ENCODE measurements at regions not wholly inside any gene's neighbourhood (a gene's known extent, or its start where the extent isn't known, plus 50 kb on each side); places are given as distances from the start of the nearest gene placed in this dataset.

DNA sequence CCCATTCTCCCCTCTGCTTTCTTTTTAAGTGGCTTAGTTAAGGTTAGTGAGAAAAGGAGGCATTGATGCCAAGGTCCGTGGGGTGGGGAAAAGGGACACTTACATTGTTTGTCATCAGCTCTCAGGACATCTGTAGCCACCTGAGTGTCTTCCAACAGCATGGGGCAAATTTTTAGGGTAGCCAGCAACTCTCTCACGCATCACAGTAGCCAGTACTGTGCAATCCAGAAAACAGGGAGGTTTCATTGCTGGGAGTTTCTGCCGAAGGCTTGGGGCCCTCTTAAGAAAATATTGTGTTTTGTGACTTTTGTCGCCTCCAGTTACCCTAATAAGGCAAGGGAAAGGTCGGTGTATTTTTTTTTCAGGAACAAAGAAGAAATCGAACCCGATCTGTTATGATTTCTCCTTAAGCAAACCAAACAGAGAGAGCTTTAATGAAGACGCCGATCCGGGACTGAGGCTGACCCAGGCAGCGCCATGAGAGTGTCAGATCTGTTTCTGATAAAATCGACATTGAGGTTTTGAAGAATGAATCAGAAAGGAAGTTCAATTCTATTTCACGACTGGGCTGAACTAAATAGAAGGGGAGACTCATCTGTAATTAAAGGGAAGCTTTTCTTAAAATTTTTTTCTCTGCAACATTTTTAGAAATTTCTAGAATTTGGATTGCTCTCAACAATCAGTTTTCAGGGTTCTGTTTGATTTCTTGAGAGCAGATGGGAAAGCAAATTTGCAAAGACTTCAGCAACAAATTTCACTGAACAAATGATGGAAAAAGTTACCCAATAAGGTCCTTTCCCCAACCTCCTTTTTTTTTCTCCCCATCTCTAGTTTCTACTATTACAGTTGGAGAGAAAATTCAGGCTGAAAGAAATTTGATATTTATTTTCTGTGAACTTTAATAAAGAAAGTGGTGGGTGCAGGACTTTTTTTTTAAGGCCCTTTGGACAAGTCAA, 144.7 kb upstream of the IRX3 start:
- DNase-seq = no peak
- no peak for TF ChIP-seq POLR2A (IDR thresholded peaks at IDR 0.05)
- TF ChIP-seq, protein P1, sequence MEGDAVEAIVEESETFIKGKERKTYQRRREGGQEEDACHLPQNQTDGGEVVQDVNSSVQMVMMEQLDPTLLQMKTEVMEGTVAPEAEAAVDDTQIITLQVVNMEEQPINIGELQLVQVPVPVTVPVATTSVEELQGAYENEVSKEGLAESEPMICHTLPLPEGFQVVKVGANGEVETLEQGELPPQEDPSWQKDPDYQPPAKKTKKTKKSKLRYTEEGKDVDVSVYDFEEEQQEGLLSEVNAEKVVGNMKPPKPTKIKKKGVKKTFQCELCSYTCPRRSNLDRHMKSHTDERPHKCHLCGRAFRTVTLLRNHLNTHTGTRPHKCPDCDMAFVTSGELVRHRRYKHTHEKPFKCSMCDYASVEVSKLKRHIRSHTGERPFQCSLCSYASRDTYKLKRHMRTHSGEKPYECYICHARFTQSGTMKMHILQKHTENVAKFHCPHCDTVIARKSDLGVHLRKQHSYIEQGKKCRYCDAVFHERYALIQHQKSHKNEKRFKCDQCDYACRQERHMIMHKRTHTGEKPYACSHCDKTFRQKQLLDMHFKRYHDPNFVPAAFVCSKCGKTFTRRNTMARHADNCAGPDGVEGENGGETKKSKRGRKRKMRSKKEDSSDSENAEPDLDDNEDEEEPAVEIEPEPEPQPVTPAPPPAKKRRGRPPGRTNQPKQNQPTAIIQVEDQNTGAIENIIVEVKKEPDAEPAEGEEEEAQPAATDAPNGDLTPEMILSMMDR (IDR thresholded peaks at IDR 0.05) = no peak
- H3K9me3 ChIP-seq = peaks cover 0 to 9% (median 0%) of the 10 kb centered on the region in 3 donors
- 50 to 55% methylated on average over 13 of the region's 13 CpGs for WGBS, 2 donors
- H3K4me3 ChIP-seq = no peak overlapping the region
- H3K27me3 ChIP-seq = peaks cover 0 to 74% (median 0%) of the 10 kb centered on the region in 4 donors
- intact Hi-C loops (cut with DNase I) = no loop called here
- peaks cover 0 to 27% (median 10%) of the 10 kb centered on the region in 3 donors for H3K4me1 ChIP-seq
- no peaks in the 10 kb centered on the region for H3K36me3 ChIP-seq
- no peak overlapping the region for H3K27ac ChIP-seq

GRCh38 chr16:54430491-54431030, 144.0 kb upstream of the IRX3 start:
- no peak for DNase-seq
- H3K4me3 ChIP-seq = no peak overlapping the region
- TF ChIP-seq, protein P1 (IDR thresholded peaks at IDR 0.05) = no peak
- no peak for TF ChIP-seq POLR2A (IDR thresholded peaks at IDR 0.05)
- intact Hi-C loops (cut with DNase I) = no loop called here
- peaks cover 0 to 67% (median 0%) of the 10 kb centered on the region in 4 donors for H3K27me3 ChIP-seq
- 6 to 24% methylated on average over 14 to 15 of the region's 15 CpGs for WGBS, 2 donors
- no peaks in the 10 kb centered on the region for H3K36me3 ChIP-seq
- no peak overlapping the region for H3K27ac ChIP-seq
- peaks cover 0 to 9% (median 0%) of the 10 kb centered on the region in 3 donors for H3K9me3 ChIP-seq
- H3K4me1 ChIP-seq = peaks cover 0 to 34% (median 10%) of the 10 kb centered on the region in 3 donors

DNA sequence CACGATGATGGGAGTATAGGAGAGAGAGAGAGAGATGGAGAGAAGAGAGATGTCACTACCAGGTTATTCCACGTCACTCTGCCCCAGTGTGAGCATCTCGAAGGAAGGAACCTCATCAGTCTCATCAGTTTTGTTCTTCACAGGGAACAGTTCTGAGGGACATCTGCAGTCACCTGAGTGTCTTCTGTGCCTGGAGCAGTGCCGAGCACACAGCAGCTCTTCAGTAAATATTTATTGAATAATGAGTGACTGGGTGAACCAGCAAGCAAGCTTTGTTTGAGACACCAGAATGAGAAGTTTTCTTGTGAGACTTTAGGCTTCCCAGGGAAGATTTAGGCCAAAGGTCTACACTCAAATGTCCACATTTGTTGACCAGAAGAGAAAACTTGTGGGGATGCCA, 142.4 kb upstream of the IRX3 start:
- no peak for DNase-seq
- TF ChIP-seq, protein P1 (IDR thresholded peaks at IDR 0.05) = no peak
- TF ChIP-seq POLR2A (IDR thresholded peaks at IDR 0.05) = no peak
- WGBS, 2 donors = 84 to 89% methylated on average over 4 of the region's 4 CpGs
- H3K9me3 ChIP-seq = peaks cover 0 to 9% (median 0%) of the 10 kb centered on the region in 3 donors
- H3K4me1 ChIP-seq = peaks cover 4 to 43% (median 10%) of the 10 kb centered on the region in 3 donors
- peaks cover 0 to 60% (median 0%) of the 10 kb centered on the region in 4 donors for H3K27me3 ChIP-seq
- H3K4me3 ChIP-seq = no peak overlapping the region
- no peak overlapping the region for H3K27ac ChIP-seq
- no peaks in the 10 kb centered on the region for H3K36me3 ChIP-seq
- intact Hi-C loops (cut with DNase I) = no loop called here

GRCh38 chr16:54426553-54426849, 139.9 kb upstream of the IRX3 start:
- intact Hi-C loops (cut with DNase I) = no loop called here
- Histone ChIP-seq H3K9me3 (peaks cover 0 to 9% (median 0%) of the 10 kb centered on the region in 3 donors), H3K27me3 (peaks cover 0 to 39% (median 0%) of the 10 kb centered on the region in 4 donors), H3K27ac (no peak overlapping the region), H3K4me3 (no peak overlapping the region), H3K36me3 (no peaks in the 10 kb centered on the region), H3K4me1 (peaks cover 8 to 60% (median 10%) of the 10 kb centered on the region in 3 donors)
- TF ChIP-seq, protein P1 (IDR thresholded peaks at IDR 0.05) = no peak
- no peak for TF ChIP-seq POLR2A (IDR thresholded peaks at IDR 0.05)
- WGBS, 2 donors = 49 to 71% methylated on average over 4 of the region's 4 CpGs
- no peak for DNase-seq
